K562 (cell line): ENCODE measurements at regions not wholly inside any gene's neighbourhood (a gene's known extent, or its start where the extent isn't known, plus 50 kb on each side); places are given as distances from the start of the nearest gene placed in this dataset.
"Not testable (repeated sequence)": the region's sequence is repeated elsewhere in the genome, so short reads cannot be mapped to it uniquely, and the experiment has no call there.

ENCODE experiments used
- CHD2 ChIP-seq: IDR thresholded peaks from 2 replicates; pipeline ENCODE4 v1.6.1; 2011; ENCODE audit warnings: low read depth, low read length
- EP300 ChIP-seq: IDR thresholded peaks from 2 replicates; pipeline ENCODE4 v1.6.1; 2012; ENCODE audit warnings: low read length, improper control_type of control experiment
- KLF10 ChIP-seq: fragments of 250-450 bp; sonication (Bioruptor Pico); IDR thresholded peaks from 2 replicates; pipeline ENCODE4 v1.6.1; 2021; ENCODE audit warnings: matching md5 sums
- RBBP5 ChIP-seq: fragments of 200-600 bp; sonication (generic); IDR thresholded peaks from 2 replicates; pipeline ENCODE4 v1.6.1; 2012; ENCODE audit warnings: borderline replicate concordance, mild to moderate bottlenecking, low read length, control low read depth, inconsistent platforms; ENCODE audit not compliant: insufficient read depth, poor library complexity, severe bottlenecking
- RBFOX2 ChIP-seq: fragments of 200-400 bp; formaldehyde crosslinking; IDR thresholded peaks from 2 replicates; pipeline ENCODE4 v1.6.1; 2017; ENCODE audit warnings: low read depth, mild to moderate bottlenecking, low read length, moderate library complexity
- SETDB1 ChIP-seq: IDR thresholded peaks from one replicate; pipeline ENCODE4 v1.6.1; 2012; ENCODE audit warnings: low read length, control low read depth, inconsistent platforms
- SP1 ChIP-seq: sonication (generic); formaldehyde crosslinking; IDR thresholded peaks from 2 replicates; pipeline ENCODE4 v1.8.1; 2022; ENCODE audit warnings: mild to moderate bottlenecking, missing genetic modification reagents
- TAF1 ChIP-seq: IDR thresholded peaks from 2 replicates; pipeline ENCODE4 v1.6.1; 2011; ENCODE audit warnings: mild to moderate bottlenecking, low read length, moderate library complexity; ENCODE audit not compliant: insufficient read depth, control insufficient read depth, severe bottlenecking; ENCODE audit errors: extremely low read depth
- TF ChIP-seq, protein P1 (sequence below), 3 experiments: IDR thresholded peaks in 2 of 3; conservative IDR thresholded peaks in 1 of 3; 2 replicates each; pipeline ENCODE4 v1.5.1; 2011 to 2012; ENCODE audit warnings: low read length in 3 of 3, mild to moderate bottlenecking in 3 of 3, control low read depth in 2 of 3, improper control_type of control experiment in 1 of 3, inconsistent platforms in 1 of 3, low read depth in 1 of 3, mixed read lengths in 1 of 3, moderate library complexity in 1 of 3; ENCODE audit not compliant: insufficient read depth in 2 of 3
- TF ChIP-seq, protein P2 (sequence below): sonication (generic); formaldehyde crosslinking; IDR thresholded peaks from 2 replicates; pipeline ENCODE4 v1.5.0; 2020; ENCODE audit warnings: missing genetic modification reagents

DNA sequence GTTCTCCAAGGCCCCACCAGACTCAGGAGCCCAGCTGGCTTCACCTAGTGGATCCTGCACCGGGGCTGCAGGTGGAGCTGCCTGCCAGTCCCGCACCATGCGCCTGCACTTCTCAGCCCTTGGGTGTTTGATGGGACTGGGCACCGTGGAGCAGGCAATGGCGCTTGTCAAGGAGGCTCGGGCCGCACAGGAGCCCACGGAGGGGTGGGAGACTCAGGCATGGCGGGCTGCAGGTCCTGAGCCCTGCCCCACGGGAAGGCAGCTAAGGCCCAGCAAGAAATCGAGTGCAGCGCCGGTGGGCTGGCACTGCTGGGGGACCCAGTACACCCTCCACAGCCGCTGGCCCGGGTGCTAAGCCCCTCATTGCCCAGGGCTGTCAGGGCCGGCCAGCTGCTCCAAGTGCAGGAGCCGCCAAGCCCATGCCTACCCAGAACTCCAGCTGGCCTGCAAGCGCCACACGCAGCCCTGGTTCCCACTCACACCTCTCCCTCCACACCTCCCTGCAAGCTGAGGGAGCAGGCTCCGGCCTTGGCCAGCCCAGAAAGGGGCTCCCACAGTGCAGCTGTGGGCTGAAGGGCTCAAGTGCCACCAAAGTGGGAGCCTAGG lies 95.2 kb downstream of the CHCHD4 start:
- not testable (repeated sequence) for TF ChIP-seq TAF1; SETDB1; CHD2; KLF10 (CRISPR knock-in tag); RBBP5; RBFOX2; SP1 (CRISPR knock-in tag); EP300
- TF ChIP-seq, protein P1, sequence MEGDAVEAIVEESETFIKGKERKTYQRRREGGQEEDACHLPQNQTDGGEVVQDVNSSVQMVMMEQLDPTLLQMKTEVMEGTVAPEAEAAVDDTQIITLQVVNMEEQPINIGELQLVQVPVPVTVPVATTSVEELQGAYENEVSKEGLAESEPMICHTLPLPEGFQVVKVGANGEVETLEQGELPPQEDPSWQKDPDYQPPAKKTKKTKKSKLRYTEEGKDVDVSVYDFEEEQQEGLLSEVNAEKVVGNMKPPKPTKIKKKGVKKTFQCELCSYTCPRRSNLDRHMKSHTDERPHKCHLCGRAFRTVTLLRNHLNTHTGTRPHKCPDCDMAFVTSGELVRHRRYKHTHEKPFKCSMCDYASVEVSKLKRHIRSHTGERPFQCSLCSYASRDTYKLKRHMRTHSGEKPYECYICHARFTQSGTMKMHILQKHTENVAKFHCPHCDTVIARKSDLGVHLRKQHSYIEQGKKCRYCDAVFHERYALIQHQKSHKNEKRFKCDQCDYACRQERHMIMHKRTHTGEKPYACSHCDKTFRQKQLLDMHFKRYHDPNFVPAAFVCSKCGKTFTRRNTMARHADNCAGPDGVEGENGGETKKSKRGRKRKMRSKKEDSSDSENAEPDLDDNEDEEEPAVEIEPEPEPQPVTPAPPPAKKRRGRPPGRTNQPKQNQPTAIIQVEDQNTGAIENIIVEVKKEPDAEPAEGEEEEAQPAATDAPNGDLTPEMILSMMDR (IDR thresholded peaks at IDR 0.05 in 2 of 3, conservative IDR thresholded peaks at IDR 0.05 in 1 of 3; ENCODE audit: insufficient read depth in 2 of 3, low read depth in 1 of 3, low read length in 3 of 3) = not testable (repeated sequence)
- TF ChIP-seq, protein P2, sequence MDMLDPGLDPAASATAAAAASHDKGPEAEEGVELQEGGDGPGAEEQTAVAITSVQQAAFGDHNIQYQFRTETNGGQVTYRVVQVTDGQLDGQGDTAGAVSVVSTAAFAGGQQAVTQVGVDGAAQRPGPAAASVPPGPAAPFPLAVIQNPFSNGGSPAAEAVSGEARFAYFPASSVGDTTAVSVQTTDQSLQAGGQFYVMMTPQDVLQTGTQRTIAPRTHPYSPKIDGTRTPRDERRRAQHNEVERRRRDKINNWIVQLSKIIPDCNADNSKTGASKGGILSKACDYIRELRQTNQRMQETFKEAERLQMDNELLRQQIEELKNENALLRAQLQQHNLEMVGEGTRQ (CRISPR knock-in tag) = not testable (repeated sequence)
